Stimulated activated memory B cell treated with anti-CD40 and anti-IgM and Interleukin-4, amounts not matched to agents 10 μg/mL and 1 μg/mL and 100 μg/mL, for 72 hours (primary cell): ENCODE measurements at regions not wholly inside any gene's neighbourhood (a gene's known extent, or its start where the extent isn't known, plus 50 kb on each side); places are given as distances from the start of the nearest gene placed in this dataset.

Experiments
- ATAC-seq: fragments of 150-1000 bp; cut with Tn5 transposase; 2 replicates; pipeline ENCODE4 v1.10.0; 2021
- H3K27ac Mint-ChIP-seq: one replicate; pipeline ENCODE4 v1.8.0; 2022; ENCODE audit warnings: mild to moderate bottlenecking, mixed read lengths
- H3K27me3 Mint-ChIP-seq: one replicate; pipeline ENCODE4 v1.8.0; 2022; ENCODE audit warnings: mixed read lengths
- H3K36me3 Mint-ChIP-seq: one replicate; pipeline ENCODE4 v1.8.0; 2022; ENCODE audit warnings: mixed read lengths
- H3K4me1 Mint-ChIP-seq: one replicate; pipeline ENCODE4 v1.8.0; 2022; ENCODE audit warnings: mixed read lengths
- H3K4me3 Mint-ChIP-seq: one replicate; pipeline ENCODE4 v1.8.0; 2022; ENCODE audit warnings: mild to moderate bottlenecking, moderate library complexity, mixed read lengths
- H3K9me3 Mint-ChIP-seq: one replicate; pipeline ENCODE4 v1.8.0; 2022; ENCODE audit warnings: mixed read lengths

GRCh38 chr10:108515821-108516220 is 1351.3 kb upstream of the SORCS1 start:
- no peak for ATAC-seq
- Mint-ChIP-seq H3K9me3 (peaks cover 7% of the 10 kb centered on the region), H3K36me3 (no peaks in the 10 kb centered on the region), H3K27ac (no peak overlapping the region), H3K27me3 (peaks cover 14% of the 10 kb centered on the region), H3K4me1 (no peaks in the 10 kb centered on the region), H3K4me3 (no peak overlapping the region)

GRCh38 chr10:108500396-108500795 is 1335.9 kb upstream of the SORCS1 start:
- Mint-ChIP-seq H3K36me3 (no peaks in the 10 kb centered on the region), H3K4me1 (no peaks in the 10 kb centered on the region), H3K9me3 (peaks cover 9% of the 10 kb centered on the region), H3K27ac (no peak overlapping the region), H3K27me3 (no peaks in the 10 kb centered on the region), H3K4me3 (no peak overlapping the region)
- no peak for ATAC-seq

GRCh38 chr10:108496106-108496505 is 1331.6 kb upstream of the SORCS1 start:
- no peaks in the 10 kb centered on the region for H3K27me3 Mint-ChIP-seq
- ATAC-seq: no peak
- peaks cover 3% of the 10 kb centered on the region for H3K9me3 Mint-ChIP-seq
- no peak overlapping the region for H3K4me3 Mint-ChIP-seq
- H3K36me3 Mint-ChIP-seq: no peaks in the 10 kb centered on the region
- no peaks in the 10 kb centered on the region for H3K4me1 Mint-ChIP-seq
- no peak overlapping the region for H3K27ac Mint-ChIP-seq

GRCh38 chr10:108490944-108491343 is 1326.4 kb upstream of the SORCS1 start:
- H3K27me3 Mint-ChIP-seq: no peaks in the 10 kb centered on the region
- H3K4me3 Mint-ChIP-seq: no peak overlapping the region

GRCh38 chr10:108471420-108471819 is 1306.9 kb upstream of the SORCS1 start:
- no peaks in the 10 kb centered on the region for H3K36me3 Mint-ChIP-seq
- ATAC-seq: no peak

More at GRCh38 chr10:108490944-108491343, 1326.4 kb upstream of the SORCS1 start:
- H3K4me1 Mint-ChIP-seq: no peaks in the 10 kb centered on the region
- no peak for ATAC-seq
- H3K27ac Mint-ChIP-seq: no peak overlapping the region
- H3K36me3 Mint-ChIP-seq: no peaks in the 10 kb centered on the region
- H3K9me3 Mint-ChIP-seq: peaks cover 3% of the 10 kb centered on the region

GRCh38 chr10:108469940-108470339 is 1305.4 kb upstream of the SORCS1 start:
- no peak overlapping the region for H3K4me3 Mint-ChIP-seq
- H3K36me3 Mint-ChIP-seq: no peaks in the 10 kb centered on the region
- H3K27ac Mint-ChIP-seq: no peak overlapping the region
- H3K9me3 Mint-ChIP-seq: peaks cover 12% of the 10 kb centered on the region
- ATAC-seq: no peak
- no peaks in the 10 kb centered on the region for H3K4me1 Mint-ChIP-seq
- H3K27me3 Mint-ChIP-seq: peaks cover 13% of the 10 kb centered on the region

More at GRCh38 chr10:108471420-108471819, 1306.9 kb upstream of the SORCS1 start:
- Mint-ChIP-seq H3K27ac (no peak overlapping the region), H3K9me3 (peaks cover 16% of the 10 kb centered on the region), H3K4me3 (no peak overlapping the region), H3K4me1 (no peaks in the 10 kb centered on the region), H3K27me3 (peaks cover 12% of the 10 kb centered on the region)

GRCh38 chr10:108465871-108466641 is 1301.5 kb upstream of the SORCS1 start:
- Mint-ChIP-seq H3K36me3 (no peaks in the 10 kb centered on the region), H3K9me3 (peaks cover 6% of the 10 kb centered on the region), H3K27me3 (peaks cover 13% of the 10 kb centered on the region), H3K4me1 (no peaks in the 10 kb centered on the region), H3K4me3 (no peak overlapping the region), H3K27ac (no peak overlapping the region)
- peak; percentile 16 for ATAC-seq

GRCh38 chr10:108462005-108462404 is 1297.5 kb upstream of the SORCS1 start:
- no peak overlapping the region for H3K4me3 Mint-ChIP-seq
- no peaks in the 10 kb centered on the region for H3K36me3 Mint-ChIP-seq
- no peaks in the 10 kb centered on the region for H3K4me1 Mint-ChIP-seq
- H3K27ac Mint-ChIP-seq: no peak overlapping the region
- H3K27me3 Mint-ChIP-seq: peaks cover 7% of the 10 kb centered on the region
- H3K9me3 Mint-ChIP-seq: peaks cover 2% of the 10 kb centered on the region
- no peak for ATAC-seq

GRCh38 chr10:108454793-108455192 is 1290.3 kb upstream of the SORCS1 start:
- H3K36me3 Mint-ChIP-seq: no peaks in the 10 kb centered on the region
- no peak overlapping the region for H3K27ac Mint-ChIP-seq
- ATAC-seq: no peak
- H3K4me1 Mint-ChIP-seq: no peaks in the 10 kb centered on the region
- H3K27me3 Mint-ChIP-seq: no peaks in the 10 kb centered on the region
- no peak overlapping the region for H3K4me3 Mint-ChIP-seq
- peaks cover 2% of the 10 kb centered on the region for H3K9me3 Mint-ChIP-seq

- no peaks in the 10 kb centered on the region for H3K27me3 Mint-ChIP-seq
- H3K4me3 Mint-ChIP-seq: no peak overlapping the region
- no peak overlapping the region for H3K27ac Mint-ChIP-seq
- no peaks in the 10 kb centered on the region for H3K4me1 Mint-ChIP-seq
- H3K36me3 Mint-ChIP-seq: no peaks in the 10 kb centered on the region
- peaks cover 2% of the 10 kb centered on the region for H3K9me3 Mint-ChIP-seq
- no peak for ATAC-seq
Observed at GRCh38 chr10:108454224-108454623, 1289.7 kb upstream of the SORCS1 start.

GRCh38 chr10:108453166-108453565 is 1288.7 kb upstream of the SORCS1 start:
- Mint-ChIP-seq H3K4me1 (no peaks in the 10 kb centered on the region), H3K9me3 (peaks cover 2% of the 10 kb centered on the region), H3K36me3 (no peaks in the 10 kb centered on the region), H3K4me3 (no peak overlapping the region), H3K27me3 (no peaks in the 10 kb centered on the region), H3K27ac (no peak overlapping the region)
- no peak for ATAC-seq

- Mint-ChIP-seq H3K27me3 (no peaks in the 10 kb centered on the region), H3K36me3 (no peaks in the 10 kb centered on the region), H3K27ac (no peak overlapping the region), H3K9me3 (peaks cover 2% of the 10 kb centered on the region), H3K4me3 (no peak overlapping the region), H3K4me1 (no peaks in the 10 kb centered on the region)
- no peak for ATAC-seq
Observed at GRCh38 chr10:108452533-108452932, 1288.0 kb upstream of the SORCS1 start.

GRCh38 chr10:108450280-108450679 is 1285.8 kb upstream of the SORCS1 start:
- Mint-ChIP-seq H3K4me1 (no peaks in the 10 kb centered on the region), H3K27ac (no peak overlapping the region)

GRCh38 chr10:108445746-108446145 is 1281.2 kb upstream of the SORCS1 start:
- no peaks in the 10 kb centered on the region for H3K36me3 Mint-ChIP-seq
- H3K27me3 Mint-ChIP-seq: no peaks in the 10 kb centered on the region
- H3K4me1 Mint-ChIP-seq: no peaks in the 10 kb centered on the region
- ATAC-seq: no peak
- H3K9me3 Mint-ChIP-seq: no peaks in the 10 kb centered on the region
- no peak overlapping the region for H3K4me3 Mint-ChIP-seq
- H3K27ac Mint-ChIP-seq: no peak overlapping the region

More at GRCh38 chr10:108450280-108450679, 1285.8 kb upstream of the SORCS1 start:
- Mint-ChIP-seq H3K27me3 (no peaks in the 10 kb centered on the region), H3K4me3 (no peak overlapping the region), H3K9me3 (no peaks in the 10 kb centered on the region), H3K36me3 (no peaks in the 10 kb centered on the region)
- no peak for ATAC-seq

GRCh38 chr10:108443636-108444035 is 1279.1 kb upstream of the SORCS1 start:
- H3K4me1 Mint-ChIP-seq: no peaks in the 10 kb centered on the region
- H3K4me3 Mint-ChIP-seq: no peak overlapping the region
- ATAC-seq: no peak
- no peaks in the 10 kb centered on the region for H3K9me3 Mint-ChIP-seq
- no peaks in the 10 kb centered on the region for H3K36me3 Mint-ChIP-seq
- H3K27me3 Mint-ChIP-seq: no peaks in the 10 kb centered on the region
- H3K27ac Mint-ChIP-seq: no peak overlapping the region

GRCh38 chr10:108439397-108439796 is 1274.9 kb upstream of the SORCS1 start:
- Mint-ChIP-seq H3K4me3 (no peak overlapping the region), H3K27ac (no peak overlapping the region), H3K36me3 (no peaks in the 10 kb centered on the region), H3K27me3 (no peaks in the 10 kb centered on the region), H3K4me1 (no peaks in the 10 kb centered on the region), H3K9me3 (no peaks in the 10 kb centered on the region)
- ATAC-seq: no peak
